Germinal center (tissue), 1 donor: ENCODE measurements at regions not wholly inside any gene's neighbourhood (a gene's known extent, or its start where the extent isn't known, plus 50 kb on each side); places are given as distances from the start of the nearest gene placed in this dataset.
"Not testable (repeated sequence)": the region's sequence is repeated elsewhere in the genome, so short reads cannot be mapped to it uniquely, and the experiment has no call there.

ENCODE experiments used
- DNase-seq: peaks from one replicate; pipeline ENCODE4 v3.0.0; 2012; ENCODE audit warnings: mixed read lengths, low spot score

DNA sequence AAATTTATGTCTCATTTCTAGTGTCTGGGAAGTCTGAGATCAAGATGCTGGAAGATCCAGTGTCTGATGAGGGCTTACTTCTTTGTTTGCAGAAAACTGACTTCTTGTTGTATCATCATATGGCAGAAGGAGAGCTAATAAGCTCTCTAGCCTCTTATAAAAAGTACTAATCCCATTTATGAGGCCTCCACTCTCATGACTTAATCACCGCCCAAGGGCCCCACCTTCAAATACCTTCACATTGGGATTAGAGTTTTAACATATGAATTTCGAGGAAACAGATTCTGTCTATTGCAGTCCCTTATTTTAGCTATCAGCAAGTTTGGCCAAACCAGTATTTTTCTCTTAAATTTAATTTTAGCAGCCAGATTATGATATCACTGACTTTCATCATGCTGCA, 150.2 kb upstream of the TMPRSS15 start:
- no peak for DNase-seq

DNA sequence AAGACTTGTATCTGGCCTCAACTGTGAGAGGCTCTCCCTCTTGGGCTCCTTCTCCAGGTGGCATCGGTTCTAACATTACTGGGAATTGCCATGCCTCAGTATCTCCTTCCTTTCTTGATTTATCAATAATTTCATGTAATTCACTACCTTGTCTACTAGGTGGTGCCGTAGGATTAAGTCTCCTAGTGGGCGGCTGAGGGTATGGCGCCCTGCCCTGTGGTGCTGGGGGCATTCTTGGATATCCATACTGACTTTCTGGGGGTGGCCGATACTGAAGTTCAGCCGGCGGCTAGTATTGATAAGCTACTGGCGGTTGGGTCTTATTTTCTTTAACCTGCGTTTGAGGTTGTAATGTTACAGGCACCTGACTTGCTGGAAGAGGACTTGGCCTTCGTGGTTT, 164.2 kb upstream of the TMPRSS15 start:
- DNase-seq = not testable (repeated sequence)

DNA sequence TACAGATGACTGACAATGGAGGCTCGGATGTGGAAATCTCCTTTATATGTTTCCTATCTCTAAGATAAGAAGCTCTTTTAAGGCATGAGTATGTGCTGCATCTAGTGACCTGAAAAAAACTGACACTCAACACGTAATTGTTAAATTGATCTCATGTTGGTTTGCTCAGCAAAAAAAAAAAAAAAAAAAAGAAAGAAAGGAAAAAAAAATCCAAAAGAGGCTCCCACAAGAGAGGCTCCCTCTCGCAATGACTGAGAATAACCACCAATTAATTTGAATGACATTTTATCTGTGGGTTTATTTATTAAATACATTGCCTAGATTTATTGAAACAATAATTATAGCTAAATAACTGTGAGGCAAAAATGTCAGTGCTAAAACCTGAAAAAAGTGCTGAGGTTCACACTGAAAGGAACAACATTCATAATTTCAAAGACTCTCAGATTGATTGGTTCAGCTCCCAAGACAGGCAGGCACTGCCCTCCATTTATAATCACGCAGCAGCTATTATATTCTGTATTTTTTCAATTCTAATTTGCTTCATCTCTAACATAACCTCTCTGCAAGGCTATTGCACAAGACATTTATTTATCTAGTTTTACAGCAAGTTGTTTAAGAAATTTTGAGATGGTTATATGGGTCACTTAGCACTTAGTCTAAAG, 184.5 kb upstream of the TMPRSS15 start:
- no peak for DNase-seq

DNA sequence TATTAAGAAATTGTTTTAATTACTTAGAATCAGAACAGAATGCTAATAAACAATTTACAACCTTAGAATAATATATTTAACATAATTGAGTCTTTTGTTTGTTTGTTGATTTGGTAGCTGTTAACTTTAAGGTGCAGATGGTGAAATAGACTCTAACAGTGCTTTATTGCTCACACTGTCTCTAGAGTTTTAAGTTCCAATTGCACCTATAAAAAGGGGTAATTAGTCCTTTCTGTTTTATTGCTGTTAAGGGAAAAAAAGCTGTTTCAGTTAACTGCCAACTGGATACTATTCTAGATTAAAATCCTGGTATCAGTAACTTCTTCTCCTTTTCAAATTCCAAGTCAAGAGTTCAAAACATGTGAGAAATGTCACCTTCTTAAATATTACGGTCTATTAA, 197.6 kb upstream of the TMPRSS15 start:
- DNase-seq = no peak

GRCh38 chr21:18602711-18603110, 199.1 kb upstream of the TMPRSS15 start:
- no peak for DNase-seq

DNA sequence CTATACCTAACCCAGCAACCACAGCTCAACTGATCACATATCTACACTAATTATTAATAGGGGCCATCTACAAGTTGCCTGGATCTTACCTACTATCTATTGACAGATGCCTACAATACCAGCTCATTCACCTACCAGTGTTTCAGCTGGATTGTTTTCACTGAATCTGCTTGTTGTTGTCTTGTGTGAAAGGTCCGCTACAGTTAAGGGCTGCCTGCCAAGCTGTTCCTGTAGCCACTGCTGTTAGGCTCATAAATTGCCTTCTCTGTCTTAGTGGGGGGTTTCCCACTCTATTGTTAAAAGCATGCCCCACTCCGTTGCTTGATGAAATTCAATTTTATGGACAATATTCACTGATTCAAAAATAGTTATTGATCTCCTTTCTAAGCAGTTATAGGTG, 199.7 kb upstream of the TMPRSS15 start:
- no peak for DNase-seq

DNA sequence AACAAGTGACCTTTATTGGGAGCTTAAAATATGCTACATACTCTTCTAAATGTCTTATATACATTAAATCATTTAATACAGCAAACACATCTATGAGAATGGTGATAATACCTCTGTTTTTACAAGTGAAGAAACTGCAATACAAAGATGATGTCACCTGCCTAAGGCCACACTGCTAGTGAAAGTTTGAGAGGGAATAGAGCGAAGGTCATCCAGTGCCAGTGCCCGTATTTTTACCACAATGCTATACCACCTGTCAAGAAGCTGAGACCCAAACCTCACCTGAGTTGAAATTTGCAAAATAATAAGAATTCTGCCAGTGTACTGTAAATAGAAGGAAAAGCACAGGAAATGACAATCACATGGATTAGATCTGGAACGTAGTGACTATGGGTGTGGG, 200.4 kb upstream of the TMPRSS15 start:
- DNase-seq = no peak

DNA sequence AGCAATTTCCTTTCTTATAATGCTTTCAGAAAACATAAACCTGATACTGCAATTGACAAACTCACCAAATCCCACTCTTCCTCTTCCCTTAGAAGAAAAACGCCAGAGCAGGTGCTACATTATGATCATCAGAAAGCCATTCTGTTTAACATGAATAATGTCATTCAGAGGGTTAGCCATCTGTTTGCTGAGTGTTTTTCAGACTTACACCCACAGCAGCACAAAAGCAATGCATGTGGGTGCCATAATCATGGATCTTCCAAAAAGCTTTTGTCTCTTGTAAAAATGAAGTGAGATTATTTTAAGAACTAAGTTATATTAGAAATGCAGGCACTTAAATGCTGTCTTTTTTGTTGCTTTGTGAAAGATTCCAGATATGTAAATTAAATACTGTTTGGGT, 204.6 kb upstream of the TMPRSS15 start:
- DNase-seq = no peak

- DNase-seq = no peak
Observed at GRCh38 chr21:18614303-18614702, 210.7 kb upstream of the TMPRSS15 start.

DNA sequence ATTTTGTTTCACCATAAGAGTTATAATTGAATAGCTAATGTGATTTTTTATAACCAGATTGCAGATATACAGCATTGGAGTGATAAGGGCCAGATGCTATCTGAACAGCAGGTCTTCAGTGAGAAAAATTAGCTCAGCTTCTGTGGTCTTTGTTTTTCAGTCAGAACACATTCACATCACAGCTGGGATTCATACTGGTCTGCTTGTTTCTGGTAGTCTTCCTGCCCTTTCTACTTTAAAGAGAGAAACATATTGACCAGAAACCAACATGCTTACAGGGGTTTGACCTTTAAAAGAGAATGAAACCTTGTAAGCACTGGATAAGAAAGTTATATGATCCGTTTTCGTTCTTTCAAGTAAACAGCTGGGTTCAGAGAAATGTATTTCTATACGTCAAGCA, 213.7 kb upstream of the TMPRSS15 start:
- no peak for DNase-seq

DNA sequence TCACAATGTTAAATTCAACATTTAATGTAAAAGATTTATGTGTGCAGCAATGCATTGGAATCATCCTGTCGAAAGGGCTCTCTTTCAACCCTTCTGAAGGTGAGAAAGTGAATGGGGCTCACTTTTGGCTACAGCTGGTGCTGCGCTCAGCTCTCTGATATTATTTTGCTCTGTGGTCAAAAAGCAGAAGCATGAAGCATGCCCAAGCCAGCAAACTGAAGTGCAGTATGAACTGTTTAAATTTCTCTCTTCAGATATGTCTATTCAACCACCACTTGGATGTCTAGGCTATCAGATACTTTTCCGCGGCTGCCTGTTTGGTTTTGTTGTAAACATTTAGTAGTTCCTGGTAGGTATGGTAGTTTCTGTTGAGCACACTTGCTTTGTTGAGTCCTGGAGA, 216.9 kb upstream of the TMPRSS15 start:
- no peak for DNase-seq

DNA sequence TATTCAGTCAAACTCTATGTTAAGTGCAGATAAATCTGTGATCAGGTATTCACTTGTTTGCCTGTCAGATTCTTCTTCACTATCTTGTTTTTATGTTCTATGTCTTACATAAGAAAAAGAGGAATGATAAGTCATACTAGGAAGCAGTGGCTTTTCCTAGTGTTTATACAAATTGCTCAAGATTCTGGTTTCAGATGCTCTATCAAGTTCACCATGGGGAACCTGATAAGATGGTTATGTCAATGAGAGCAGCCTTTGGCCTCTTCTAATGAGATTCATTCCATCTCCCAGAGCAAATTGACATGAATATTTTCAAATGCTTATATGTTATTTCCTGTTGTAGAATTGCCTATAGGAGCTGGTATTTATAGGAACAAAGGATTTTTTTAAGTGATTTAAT, 218.8 kb upstream of the TMPRSS15 start:
- no peak for DNase-seq

DNA sequence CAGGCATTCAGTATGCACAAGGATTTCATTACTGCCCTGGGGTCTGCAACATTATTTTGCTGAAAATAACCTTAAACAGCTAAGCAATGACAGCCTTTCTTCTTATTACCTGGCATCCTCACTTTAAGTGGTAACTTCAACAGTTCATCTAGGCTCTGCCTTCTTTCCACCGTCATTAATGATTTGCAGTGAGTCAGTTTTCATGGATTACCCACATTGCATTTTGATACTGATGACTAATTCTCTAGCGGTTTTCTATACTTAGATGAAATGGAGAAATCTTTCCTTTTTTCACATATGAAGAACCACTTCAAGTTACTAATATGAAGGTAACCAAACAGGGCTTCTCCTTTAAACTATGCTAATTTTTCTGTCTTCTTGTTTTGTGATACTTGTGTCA, 226.9 kb upstream of the TMPRSS15 start:
- no peak for DNase-seq

DNA sequence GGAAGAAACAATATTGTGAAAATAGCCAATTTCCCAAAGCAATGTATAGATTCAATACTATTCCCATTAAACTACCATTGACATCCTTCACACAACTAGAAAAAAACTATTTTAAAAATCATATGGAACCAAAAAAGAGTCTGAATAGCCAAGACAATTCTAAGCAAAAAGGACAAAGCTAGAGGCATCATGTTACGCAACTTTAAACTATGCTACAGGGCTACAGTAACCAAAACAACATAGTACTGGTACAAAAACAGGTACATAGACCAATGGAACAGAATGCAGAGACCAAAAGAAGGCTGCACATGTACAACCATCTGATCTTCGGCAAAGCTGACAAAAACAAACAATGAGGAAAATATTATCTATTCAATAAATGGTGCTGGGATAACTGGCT, 233.3 kb upstream of the TMPRSS15 start:
- DNase-seq = no peak

DNA sequence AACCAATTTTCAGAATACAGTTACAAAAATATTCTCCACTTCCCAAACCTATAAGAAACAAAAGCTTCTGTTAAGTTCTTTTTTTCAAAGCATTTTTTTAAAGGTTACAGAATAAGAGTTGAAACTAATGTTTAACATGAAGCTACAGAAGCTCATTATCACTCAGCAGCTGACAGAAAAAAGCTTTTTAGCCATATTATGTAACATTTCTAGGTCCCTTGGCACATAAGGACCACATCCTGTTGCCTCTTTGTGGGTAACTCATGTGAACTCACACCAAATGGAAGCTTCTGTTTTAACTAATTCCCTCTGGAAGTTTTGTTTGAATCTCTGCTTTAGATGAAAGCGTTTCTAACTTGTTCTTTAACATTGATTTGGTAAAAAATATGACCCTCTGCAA, 242.5 kb upstream of the TMPRSS15 start:
- no peak for DNase-seq

GRCh38 chr21:18655931-18656330, 252.3 kb upstream of the TMPRSS15 start:
- DNase-seq = no peak

DNA sequence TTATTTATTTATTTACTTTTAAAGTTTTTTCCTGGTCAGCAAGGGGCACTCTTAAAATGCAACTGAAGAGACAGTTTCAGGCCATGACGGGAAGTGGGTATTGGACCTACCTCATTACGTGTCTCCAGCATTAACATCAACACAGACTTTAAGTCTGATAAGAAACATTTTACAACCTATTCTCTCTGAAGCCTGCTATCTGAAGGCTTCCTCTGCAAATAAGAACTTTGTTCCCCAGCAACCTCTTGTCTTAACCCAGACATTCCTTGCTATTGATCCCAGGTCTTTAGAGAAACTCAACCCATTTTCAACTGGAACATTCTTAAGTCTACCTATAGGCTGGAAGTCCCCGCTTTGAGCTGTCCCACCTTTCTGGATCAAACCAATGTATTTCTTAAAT, 258.3 kb upstream of the TMPRSS15 start:
- DNase-seq = no peak

- no peak for DNase-seq
Observed at GRCh38 chr21:18663663-18664062, 260.1 kb upstream of the TMPRSS15 start.

DNA sequence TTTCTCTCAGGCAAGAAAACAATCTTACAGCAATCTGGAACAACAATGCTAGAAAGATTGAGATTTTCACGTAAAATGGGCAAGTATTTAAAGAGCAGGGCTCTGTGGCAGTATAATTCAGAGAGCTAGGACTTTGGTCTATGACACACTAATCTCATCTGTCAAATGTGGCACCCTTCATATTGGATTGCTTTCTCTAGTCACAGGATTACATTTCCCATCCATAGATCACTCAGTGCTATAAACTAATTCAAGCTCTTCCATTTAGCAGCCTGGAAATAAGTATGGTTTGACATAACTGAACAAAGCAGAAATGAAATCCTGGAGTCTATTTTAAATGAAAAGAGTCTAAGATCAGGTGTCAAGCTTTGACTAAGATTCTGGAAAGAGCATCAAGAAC, 263.1 kb upstream of the TMPRSS15 start:
- no peak for DNase-seq

- DNase-seq = no peak
Observed at GRCh38 chr21:18673789-18674188, 270.2 kb upstream of the TMPRSS15 start.

- no peak for DNase-seq
Observed at GRCh38 chr21:18677632-18678031, 274.0 kb upstream of the TMPRSS15 start.

DNA sequence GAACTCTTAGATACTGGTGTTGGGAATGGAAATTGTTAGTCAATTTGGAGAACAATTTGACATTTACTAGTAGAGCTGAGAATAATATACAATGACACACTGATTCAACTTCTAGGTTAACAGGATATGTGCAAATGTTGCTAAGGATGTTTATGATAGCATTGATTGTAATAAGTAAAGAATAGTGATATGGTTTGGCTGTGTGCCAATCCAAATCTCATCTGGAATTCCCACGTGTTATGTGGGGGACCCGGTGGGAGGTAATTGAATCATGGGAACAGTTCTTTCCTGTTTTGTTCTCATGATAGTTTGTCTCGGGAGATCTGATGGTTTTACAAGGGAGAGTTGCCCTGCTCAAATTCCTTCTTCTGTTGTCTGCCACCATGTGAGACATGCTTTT, 302.4 kb upstream of the TMPRSS15 start:
- no peak for DNase-seq

DNA sequence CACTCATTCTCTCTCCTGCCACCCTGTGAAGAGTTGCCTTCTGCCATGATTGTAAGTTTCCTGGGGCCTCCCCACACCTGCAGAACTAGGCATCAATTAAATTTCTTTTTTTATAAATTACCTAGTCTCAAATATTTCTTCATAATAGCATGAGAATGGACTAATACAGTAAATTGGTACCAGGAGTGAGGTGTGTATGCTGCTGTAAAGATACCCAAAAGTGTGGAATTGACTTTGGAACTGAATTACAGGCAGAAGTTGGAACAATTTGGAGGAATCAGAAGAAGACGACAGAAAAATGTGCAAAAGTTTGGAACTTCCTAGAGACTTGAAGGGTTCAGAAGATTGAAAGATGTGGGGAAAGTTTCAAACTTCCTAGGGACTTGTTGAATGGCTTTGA, 308.1 kb upstream of the TMPRSS15 start:
- DNase-seq = no peak

DNA sequence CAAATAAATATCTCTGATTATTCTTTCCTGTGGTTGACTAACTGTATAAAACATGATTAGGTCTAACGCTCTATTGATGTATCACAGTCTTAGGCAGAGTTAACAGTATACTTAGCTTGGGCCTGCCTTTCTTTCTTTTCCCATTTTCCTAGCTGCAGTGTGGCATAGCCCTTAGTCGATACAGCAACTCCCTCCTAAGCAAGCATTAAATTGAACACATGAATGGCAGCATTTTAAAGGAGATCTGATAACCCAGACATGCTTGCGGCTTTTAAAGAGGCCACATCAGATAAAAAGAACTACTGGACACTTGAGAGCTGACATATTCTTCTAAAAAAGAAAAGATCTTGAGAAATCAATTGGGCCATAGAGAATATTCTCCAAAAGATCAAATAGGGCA, 312.0 kb upstream of the TMPRSS15 start:
- DNase-seq = no peak
